Erythroblast (primary cell): ENCODE measurements at regions not wholly inside any gene's neighbourhood (a gene's known extent, or its start where the extent isn't known, plus 50 kb on each side); places are given as distances from the start of the nearest gene placed in this dataset.

Experiments
- GATA1 ChIP-seq: IDR thresholded peaks from 2 replicates; pipeline ENCODE4 v1.6.1; 2011; ENCODE audit warnings: low read depth, mild to moderate bottlenecking, control low read depth, low read length, moderate library complexity
- POLR2A ChIP-seq: IDR thresholded peaks from 2 replicates; pipeline ENCODE4 v1.6.1; 2011; ENCODE audit warnings: mild to moderate bottlenecking, low read length

GRCh38 chr4:130573742-130574141 is 1477.8 kb downstream of the C4orf33 start:
- TF ChIP-seq POLR2A (no peak), GATA1 (no peak)
